22Rv1 (cell line): ENCODE measurements at regions not wholly inside any gene's neighbourhood (a gene's known extent, or its start where the extent isn't known, plus 50 kb on each side); places are given as distances from the start of the nearest gene placed in this dataset.

ENCODE experiments used
- CTCF ChIP-seq: fragments of 450-650 bp; IDR thresholded peaks from 2 replicates; pipeline ENCODE4 v1.5.1; 2017; ENCODE audit warnings: mild to moderate bottlenecking
- ZFX ChIP-seq: fragments of 450-650 bp; IDR thresholded peaks from 2 replicates; pipeline ENCODE4 v1.6.1; 2017; ENCODE audit warnings: antibody characterized with exemption, borderline replicate concordance

GRCh38 chr10:64209561-64209960 lies 688.4 kb downstream of the REEP3 start:
- TF ChIP-seq CTCF (no peak), ZFX (no peak)
